ENCODE measurements at regions not wholly inside any gene's neighbourhood (a gene's known extent, or its start where the extent isn't known, plus 50 kb on each side); places are given as distances from the start of the nearest gene placed in this dataset.

- no peak for DNase-seq (ENCODE audit: low read depth, low spot score)
- TF ChIP-seq CTCF (IDR thresholded peaks at IDR 0.05; ENCODE audit: low read depth, low read length), result no peak
- in situ Hi-C loops (cut with HindIII; ENCODE audit: low sequenced_read_pairs), result no loop called here
- no peak overlapping the region for H3K4me3 ChIP-seq (ENCODE audit: low read depth, low read length)
Observed at GRCh38 chr1:221139991-221140390, 260.7 kb downstream of the HLX start.

- no peak for DNase-seq (ENCODE audit: low read depth, low spot score)
- TF ChIP-seq CTCF (IDR thresholded peaks at IDR 0.05; ENCODE audit: low read depth, low read length), result no peak
- no peak overlapping the region for H3K4me3 ChIP-seq (ENCODE audit: low read depth, low read length)
- in situ Hi-C loops (cut with HindIII; ENCODE audit: low sequenced_read_pairs), result no loop called here
Observed at GRCh38 chr1:221141096-221141495, 261.9 kb downstream of the HLX start.

GRCh38 chr1:221141606-221142285 is 262.5 kb downstream of the HLX start:
- DNase-seq (ENCODE audit: low read depth, low spot score), result no peak
- TF ChIP-seq CTCF (IDR thresholded peaks at IDR 0.05; ENCODE audit: low read depth, low read length), result no peak
- no peak overlapping the region for H3K4me3 ChIP-seq (ENCODE audit: low read depth, low read length)
- in situ Hi-C loops (cut with HindIII; ENCODE audit: low sequenced_read_pairs), result no loop called here

- no peak for TF ChIP-seq CTCF (IDR thresholded peaks at IDR 0.05; ENCODE audit: low read depth, low read length)
- DNase-seq (ENCODE audit: low read depth, low spot score), result no peak
- in situ Hi-C loops (cut with HindIII; ENCODE audit: low sequenced_read_pairs), result no loop called here
- no peak overlapping the region for H3K4me3 ChIP-seq (ENCODE audit: low read depth, low read length)
Observed at GRCh38 chr1:221148660-221149059, 269.4 kb downstream of the HLX start.

GRCh38 chr1:221149111-221149510 is 269.9 kb downstream of the HLX start:
- no peak for TF ChIP-seq CTCF (IDR thresholded peaks at IDR 0.05; ENCODE audit: low read depth, low read length)
- no peak overlapping the region for H3K4me3 ChIP-seq (ENCODE audit: low read depth, low read length)
- DNase-seq (ENCODE audit: low read depth, low spot score), result no peak
- in situ Hi-C loops (cut with HindIII; ENCODE audit: low sequenced_read_pairs), result no loop called here

GRCh38 chr1:221149555-221150075 is 270.4 kb downstream of the HLX start:
- TF ChIP-seq CTCF (IDR thresholded peaks at IDR 0.05; ENCODE audit: low read depth, low read length), result no peak
- in situ Hi-C loops (cut with HindIII; ENCODE audit: low sequenced_read_pairs), result no loop called here
- DNase-seq (ENCODE audit: low read depth, low spot score), result no peak

More at GRCh38 chr1:221149555-221150075, 270.4 kb downstream of the HLX start:
- no peak overlapping the region for H3K4me3 ChIP-seq (ENCODE audit: low read depth, low read length)

Measured in astrocyte of the spinal cord (primary cell).